AG09309 (cell line): ENCODE measurements at regions not wholly inside any gene's neighbourhood (a gene's known extent, or its start where the extent isn't known, plus 50 kb on each side); places are given as distances from the start of the nearest gene placed in this dataset.

Experiments used
- DNase-seq: peaks from one replicate; pipeline ENCODE4 v3.0.0-alpha.2; 2010; ENCODE audit warnings: low read depth
- H3K4me3 ChIP-seq: 2 replicates; pipeline ENCODE4 v1.5.1; 2011; ENCODE audit warnings: mild to moderate bottlenecking, low read depth, low read length, moderate library complexity; ENCODE audit not compliant: control insufficient read depth
- CTCF ChIP-seq: IDR thresholded peaks from 2 replicates; pipeline ENCODE4 v1.5.1; 2011; ENCODE audit warnings: mild to moderate bottlenecking, low read depth, low read length, inconsistent platforms; ENCODE audit not compliant: insufficient read depth, control insufficient read depth; ENCODE audit errors: missing control alignments

- no peak for DNase-seq
- no peak overlapping the region for H3K4me3 ChIP-seq
- TF ChIP-seq CTCF: no peak
Observed at GRCh38 chr1:106753066-106753465, 303.4 kb upstream of the PRMT6 start.

- no peak for DNase-seq
- no peak overlapping the region for H3K4me3 ChIP-seq
- no peak for TF ChIP-seq CTCF
Observed at GRCh38 chr1:106754957-106755356, 301.5 kb upstream of the PRMT6 start.

GRCh38 chr1:106755682-106756406 lies 300.6 kb upstream of the PRMT6 start:
- peak; percentile 69 for DNase-seq
- no peak for TF ChIP-seq CTCF
- H3K4me3 ChIP-seq: no peak overlapping the region

- TF ChIP-seq CTCF: no peak
- no peak for DNase-seq
Observed at GRCh38 chr1:106756752-106757151, 299.7 kb upstream of the PRMT6 start.

GRCh38 chr1:106768077-106768476 lies 288.4 kb upstream of the PRMT6 start:
- H3K4me3 ChIP-seq: no peak overlapping the region
- no peak for TF ChIP-seq CTCF
- DNase-seq: no peak

More at GRCh38 chr1:106756752-106757151, 299.7 kb upstream of the PRMT6 start:
- H3K4me3 ChIP-seq: no peak overlapping the region

- peak; percentile 18 for DNase-seq
- no peak overlapping the region for H3K4me3 ChIP-seq
- no peak for TF ChIP-seq CTCF
Observed at GRCh38 chr1:106768501-106768900, 288.0 kb upstream of the PRMT6 start.
